GM12878 (cell line): ENCODE measurements at regions not wholly inside any gene's neighbourhood (a gene's known extent, or its start where the extent isn't known, plus 50 kb on each side); places are given as distances from the start of the nearest gene placed in this dataset.

Experiments used
- ATAC-seq: fragments of 200-7000 bp; cut with Tn5 transposase; 3 replicates; pipeline ENCODE4 v1.9.1; 2020; ENCODE audit warnings: mild to moderate bottlenecking, moderate library complexity
- BruUV-seq: library from RNA; stranded (reverse); fragments of 400-500 nt; replicated peaks from 2 replicates; lab custom pipeline; 2021; lab: Mats Ljungman, UMichigan
- CTCF ChIA-PET: fragments of 300-600 bp; sonication (Branson Sonifier 250); formaldehyde crosslinking; extraction: SDS; loops from one replicate; lab custom pipeline; 2021; ENCODE audit warnings: inconsistent platforms; lab: Yijun Ruan, JAX
- POLR2A ChIA-PET: fragments of 350-600 bp; formaldehyde crosslinking; extraction: SDS; loops from one replicate; lab custom pipeline; 2021; ENCODE audit warnings: inconsistent platforms; lab: Charles Lee
- RAD21 ChIA-PET: fragments of 300-600 bp; sonication (Branson Sonifier 250); formaldehyde crosslinking; loops from one replicate; lab custom pipeline; 2023; ENCODE audit warnings: antibody characterized with exemption; ENCODE audit not compliant: unreplicated experiment; lab: Charles Lee
- SMC1A ChIA-PET: fragments of 300-600 bp; sonication (Branson Sonifier 250); formaldehyde crosslinking; loops from one replicate; lab custom pipeline; 2023; ENCODE audit not compliant: unreplicated experiment, uncharacterized antibody; lab: Charles Lee
- DNase-seq: peaks from one replicate; pipeline ENCODE4 v3.0.0-alpha.2; 2011; ENCODE audit warnings: low read depth, low spot score
- FAIRE-seq: peaks from 3 replicates; lab custom pipeline; 2011; peaks lifted over from hg19 to GRCh38; lab: Jason Lieb, UNC
- H2AFZ ChIP-seq: 2 replicates; pipeline ENCODE4 v1.6.0; 2011; ENCODE audit warnings: low read depth, low read length, control low read depth; ENCODE audit not compliant: control insufficient read depth
- H3K27ac ChIP-seq: 2 replicates; pipeline ENCODE4 v1.5.1; 2011; ENCODE audit warnings: control low read depth; ENCODE audit not compliant: control insufficient read depth, insufficient read depth
- H3K27me3 ChIP-seq, 2 experiments: replicated peaks in 1 of 2; 2 replicates each; pipeline versions ENCODE4 v1.6.0 to v1.6.1; 2011; ENCODE audit warnings: low read length in 1 of 2; ENCODE audit not compliant: control insufficient read depth in 2 of 2, insufficient read depth in 2 of 2
- H3K36me3 ChIP-seq, 2 experiments: 2 replicates each; pipeline ENCODE4 v1.5.1; 2011; ENCODE audit warnings: low read length in 1 of 2; ENCODE audit not compliant: control insufficient read depth in 2 of 2, insufficient read depth in 2 of 2
- H3K4me1 ChIP-seq: 2 replicates; pipeline ENCODE4 v1.6.1; 2011; ENCODE audit warnings: mild to moderate bottlenecking, low read length, moderate library complexity, mixed read lengths; ENCODE audit not compliant: control insufficient read depth, insufficient read depth
- H3K4me2 ChIP-seq: 2 replicates; pipeline ENCODE4 v1.6.0; 2011; ENCODE audit warnings: control low read depth; ENCODE audit not compliant: control insufficient read depth, insufficient read depth
- H3K4me3 ChIP-seq: fragments of 200-600 bp; sonication (generic); 2 replicates; pipeline ENCODE4 v1.5.1; 2016
- H3K79me2 ChIP-seq: 2 replicates; pipeline ENCODE4 v1.6.0; 2011; ENCODE audit warnings: low read length; ENCODE audit not compliant: control insufficient read depth, insufficient read depth
- H3K9ac ChIP-seq: 2 replicates; pipeline ENCODE4 v1.8.0; 2011; ENCODE audit warnings: low read length, control low read depth, mixed read lengths; ENCODE audit not compliant: control insufficient read depth, insufficient read depth
- H3K9me3 ChIP-seq: replicated peaks from 3 replicates; pipeline ENCODE4 v1.5.1; 2011; ENCODE audit warnings: mild to moderate bottlenecking, low read length; ENCODE audit not compliant: control insufficient read depth, insufficient read depth
- H4K20me1 ChIP-seq: 2 replicates; pipeline ENCODE4 v1.6.0; 2011; ENCODE audit not compliant: control insufficient read depth, insufficient read depth
- CBFB ChIP-seq: IDR thresholded peaks from 2 replicates; pipeline ENCODE4 v1.6.1; 2016; ENCODE audit warnings: antibody characterized with exemption, low read depth
- CEBPB ChIP-seq, 2 experiments: fragments of 150-350 bp in 1 of 2; IDR thresholded peaks; 2 replicates each; pipeline ENCODE4 v1.6.1; 2012 to 2014; ENCODE audit warnings: low read depth in 2 of 2, low read length in 2 of 2, borderline replicate concordance in 1 of 2, inconsistent platforms in 1 of 2
- EP300 ChIP-seq, 2 experiments: fragments of 150-350 bp in 1 of 2; IDR thresholded peaks; 2 replicates each; pipeline ENCODE4 v1.6.1; 2011 to 2012; ENCODE audit warnings: low read depth in 2 of 2, low read length in 2 of 2, borderline replicate concordance in 1 of 2, improper control_type of control experiment in 1 of 2, inconsistent platforms in 1 of 2; ENCODE audit not compliant: control insufficient read depth in 1 of 2
- ESRRA ChIP-seq: IDR thresholded peaks from 2 replicates; pipeline ENCODE4 v1.6.1; 2012; ENCODE audit warnings: mild to moderate bottlenecking, low read length, improper control_type of control experiment
- ETV6 ChIP-seq, 2 experiments: fragments of 450-650 bp in 1 of 2; IDR thresholded peaks in 1 of 2; conservative IDR thresholded peaks in 1 of 2; 2 replicates each; pipeline ENCODE4 v1.6.1; 2014; ENCODE audit warnings: antibody characterized with exemption in 1 of 2, borderline replicate concordance in 1 of 2, low read depth in 1 of 2, mild to moderate bottlenecking in 1 of 2, moderate library complexity in 1 of 2
- LARP7 ChIP-seq: fragments of 450-650 bp; IDR thresholded peaks from 2 replicates; pipeline ENCODE4 v1.6.1; 2017; ENCODE audit warnings: mild to moderate bottlenecking
- MEF2B ChIP-seq: fragments of 450-650 bp; IDR thresholded peaks from 2 replicates; pipeline ENCODE4 v1.6.1; 2018; ENCODE audit warnings: mild to moderate bottlenecking, moderate library complexity; ENCODE audit not compliant: partially characterized antibody, poor library complexity, severe bottlenecking
- MXI1 ChIP-seq: fragments of 150-350 bp; IDR thresholded peaks from 2 replicates; pipeline ENCODE4 v1.6.1; 2011; ENCODE audit warnings: low read depth, mild to moderate bottlenecking, inconsistent platforms, low read length, improper control_type of control experiment
- PAX5 ChIP-seq: IDR thresholded peaks from 2 replicates; pipeline ENCODE4 v1.6.1; 2011; ENCODE audit warnings: low read depth, low read length, borderline replicate concordance
- SIX5 ChIP-seq: IDR thresholded peaks from 2 replicates; pipeline ENCODE4 v1.6.1; 2011; ENCODE audit warnings: mild to moderate bottlenecking, low read depth, low read length, moderate library complexity; ENCODE audit not compliant: severe bottlenecking
- SMAD1 ChIP-seq: fragments of 450-650 bp; IDR thresholded peaks from 2 replicates; pipeline ENCODE4 v1.6.1; 2018; ENCODE audit warnings: mild to moderate bottlenecking, low read depth; ENCODE audit not compliant: partially characterized antibody
- SREBF1 ChIP-seq: IDR thresholded peaks from 2 replicates; pipeline ENCODE4 v1.6.1; 2012; ENCODE audit warnings: mild to moderate bottlenecking, low read length
- SUPT20H ChIP-seq: IDR thresholded peaks from 2 replicates; pipeline ENCODE4 v1.6.1; 2011; ENCODE audit warnings: low read depth, mild to moderate bottlenecking, low read length, moderate library complexity, borderline replicate concordance; ENCODE audit not compliant: control insufficient read depth
- TAF1 ChIP-seq: IDR thresholded peaks from 2 replicates; pipeline ENCODE4 v1.6.1; 2011; ENCODE audit warnings: mild to moderate bottlenecking, low read depth, low read length, borderline replicate concordance
- TCF12 ChIP-seq: IDR thresholded peaks from 2 replicates; pipeline ENCODE4 v1.6.1; 2011; ENCODE audit warnings: low read depth, mild to moderate bottlenecking, low read length
- WGBS: methylation state at CpG from one replicate; pipeline ENCODE4 v1.1.6; 2016; ENCODE audit warnings: low lambda C conversion rate; ENCODE audit not compliant: insufficient replicate concordance, insufficient coverage; ENCODE audit errors: missing lambda C conversion rate; 5-methylcytosine and 5-hydroxymethylcytosine counted together
- in situ Hi-C: fragments of 300-500 bp; cut with MboI; formaldehyde crosslinking; loops from 9 replicates; pipeline ENCODE4 v1.14.3; 2018; ENCODE audit warnings: mixed read lengths
- intact Hi-C: fragments of 100-400 bp; cut with micrococcal nuclease; formaldehyde crosslinking; loops from one replicate; pipeline ENCODE4 v1.14.2; 2022; ENCODE audit not compliant: unreplicated experiment

DNA sequence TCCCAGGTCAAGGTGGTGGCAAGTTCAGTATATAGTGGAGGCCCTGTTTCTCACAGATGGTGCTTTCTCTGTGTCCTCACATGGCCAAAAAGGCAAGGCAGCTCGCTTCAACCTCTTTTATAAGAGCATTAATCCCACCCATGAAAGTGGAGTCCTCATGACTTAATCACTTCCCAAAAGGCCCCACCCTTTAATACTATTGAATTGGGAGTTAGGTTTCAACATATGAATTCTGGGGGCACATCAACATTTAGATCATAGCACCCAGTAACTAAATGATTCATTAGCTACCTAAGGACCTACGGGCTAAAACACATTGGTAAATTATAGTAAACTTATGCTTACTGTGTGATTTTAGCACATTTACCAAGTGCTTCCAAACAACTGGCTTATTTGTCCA is 317.9 kb downstream of the LTN1 start:
- FAIRE-seq (no peak), DNase-seq (no peak), ATAC-seq (no peak)
- intact Hi-C loops, result no loop called here
- in situ Hi-C loops, result no loop called here
- Histone ChIP-seq H2AFZ (no peak overlapping the region), H3K27me3 (no peaks in the 10 kb centered on the region), H3K79me2 (no peaks in the 10 kb centered on the region), H3K9ac (no peak overlapping the region), H3K4me2 (no peak overlapping the region), H3K9me3 (no peaks in the 10 kb centered on the region), H4K20me1 (no peaks in the 10 kb centered on the region), H3K36me3 (no peaks in the 10 kb centered on the region), H3K4me1 (no peaks in the 10 kb centered on the region), H3K27ac (no peak overlapping the region), H3K4me3 (no peak overlapping the region)
- POLR2A ChIA-PET, result no interaction called here
- BruUV-seq, result no TSS peak
- RAD21 ChIA-PET, result no interaction called here
- SMC1A ChIA-PET, result no interaction called here
- WGBS, result 0% methylated on average over 2 of the region's 2 CpGs
- CTCF ChIA-PET, result no interaction called here
- TF ChIP-seq MEF2B (no peak), SMAD1 (no peak)

DNA sequence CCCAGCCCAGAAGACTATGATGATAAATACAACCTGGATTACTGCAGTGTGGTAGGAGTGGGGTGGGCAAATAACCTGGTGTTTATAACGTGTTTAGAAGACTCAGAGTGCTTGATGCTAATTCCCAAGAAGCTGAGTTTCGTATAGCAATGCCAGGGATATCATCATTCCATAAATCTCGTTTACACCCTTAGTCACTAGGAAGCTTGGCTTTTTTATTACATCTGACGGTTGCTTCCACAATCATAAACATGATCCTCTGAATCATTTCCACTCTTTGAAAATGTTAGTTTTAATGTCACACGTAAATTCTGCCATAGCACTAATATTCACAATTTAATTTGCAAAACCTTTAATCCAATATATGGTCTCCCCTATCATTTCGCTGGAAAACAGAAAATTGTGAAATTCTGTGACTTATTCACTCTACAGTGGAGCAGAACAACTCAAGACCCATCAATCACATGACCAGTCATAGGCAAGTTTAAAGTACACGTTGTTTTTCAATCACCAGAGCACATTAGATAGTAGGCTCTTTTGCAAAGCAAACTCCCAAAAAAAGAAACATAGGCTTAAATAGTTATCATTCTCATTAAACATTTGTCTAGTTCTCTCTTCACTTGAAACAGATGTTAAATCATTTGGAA is 321.0 kb downstream of the LTN1 start:
- FAIRE-seq (no peak), DNase-seq (no peak), ATAC-seq (no peak)
- Histone ChIP-seq H4K20me1 (no peaks in the 10 kb centered on the region), H3K4me2 (no peak overlapping the region), H3K4me3 (no peak overlapping the region), H3K27me3 (no peaks in the 10 kb centered on the region; a peak in 1 of 4 replicates), H3K79me2 (no peaks in the 10 kb centered on the region), H3K9me3 (no peaks in the 10 kb centered on the region), H3K27ac (no peak overlapping the region), H2AFZ (no peak overlapping the region), H3K4me1 (no peaks in the 10 kb centered on the region), H3K36me3 (no peaks in the 10 kb centered on the region), H3K9ac (no peak overlapping the region)
- CTCF ChIA-PET, result no interaction called here
- 7% methylated on average over 7 of the region's 7 CpGs for WGBS
- no TSS peak for BruUV-seq
- intact Hi-C loops, result no loop called here
- POLR2A ChIA-PET, result no interaction called here
- in situ Hi-C loops, result no loop called here
- TF ChIP-seq SIX5, result no peak
- TF ChIP-seq LARP7, result no peak
- TF ChIP-seq MXI1, result no peak
- no peak for TF ChIP-seq CEBPB (IDR thresholded peaks at IDR 0.05; ENCODE audit: borderline replicate concordance in 1 of 2, low read depth in 2 of 2, low read length in 2 of 2)
- TF ChIP-seq SUPT20H, result no peak
- no peak for TF ChIP-seq TCF12
- TF ChIP-seq SREBF1, result no peak
- no peak for TF ChIP-seq ETV6 (conservative IDR thresholded peaks at IDR 0.05 in 1 of 2, IDR thresholded peaks at IDR 0.05 in 1 of 2; ENCODE audit: borderline replicate concordance in 1 of 2, low read depth in 1 of 2)
- TF ChIP-seq PAX5, result no peak
- no peak for TF ChIP-seq MEF2B
- no peak for TF ChIP-seq ESRRA
- TF ChIP-seq TAF1, result no peak
- TF ChIP-seq EP300 (IDR thresholded peaks at IDR 0.05; ENCODE audit: borderline replicate concordance in 1 of 2, control insufficient read depth in 1 of 2, low read depth in 2 of 2, low read length in 2 of 2), result no peak
- TF ChIP-seq CBFB, result no peak
- SMC1A ChIA-PET, result no interaction called here
- RAD21 ChIA-PET, result no interaction called here
